WI38 (cell line): ENCODE measurements at regions not wholly inside any gene's neighbourhood (a gene's known extent, or its start where the extent isn't known, plus 50 kb on each side); places are given as distances from the start of the nearest gene placed in this dataset.
A peak's percentile ranks its signal among the peaks of the same experiment; 100 is the strongest.

Experiments used
- H3K4me3 ChIP-seq: 2 replicates; pipeline ENCODE4 v1.5.1; 2011; ENCODE audit warnings: low read depth, mild to moderate bottlenecking, control low read depth, low read length
- CTCF ChIP-seq: IDR thresholded peaks from 2 replicates; pipeline ENCODE4 v1.5.1; 2012; ENCODE audit warnings: low read depth, mild to moderate bottlenecking, control low read depth, low read length

GRCh38 chr18:28523758-28524475, 347.0 kb upstream of the CDH2 start:
- TF ChIP-seq CTCF: no peak
- H3K4me3 ChIP-seq: no peak overlapping the region

GRCh38 chr18:28522236-28522635, 345.3 kb upstream of the CDH2 start:
- no peak for TF ChIP-seq CTCF
- H3K4me3 ChIP-seq: no peak overlapping the region

- no peak overlapping the region for H3K4me3 ChIP-seq
- no peak for TF ChIP-seq CTCF
These were observed 343.1 kb upstream of the CDH2 start for GRCh38 chr18:28519997-28520396.

GRCh38 chr18:28514699-28515098, 337.8 kb upstream of the CDH2 start:
- TF ChIP-seq CTCF: no peak
- 0 out of 2 replicates have a peak overlapping the region, but pooled peaks have one; percentile 10 for H3K4me3 ChIP-seq

GRCh38 chr18:28512357-28512756, 335.4 kb upstream of the CDH2 start:
- TF ChIP-seq CTCF: no peak
- peak overlapping the region; percentile 39 for H3K4me3 ChIP-seq

- H3K4me3 ChIP-seq: no peak overlapping the region
- TF ChIP-seq CTCF: no peak
These were observed 334.5 kb upstream of the CDH2 start for GRCh38 chr18:28511413-28511821.

GRCh38 chr18:28510210-28510609, 333.3 kb upstream of the CDH2 start:
- H3K4me3 ChIP-seq: no peak overlapping the region
- no peak for TF ChIP-seq CTCF
